ENCODE measurements at regions not wholly inside any gene's neighbourhood (a gene's known extent, or its start where the extent isn't known, plus 50 kb on each side); places are given as distances from the start of the nearest gene placed in this dataset.
"Not testable (repeated sequence)": the region's sequence is repeated elsewhere in the genome, so short reads cannot be mapped to it uniquely, and the experiment has no call there.

DNA sequence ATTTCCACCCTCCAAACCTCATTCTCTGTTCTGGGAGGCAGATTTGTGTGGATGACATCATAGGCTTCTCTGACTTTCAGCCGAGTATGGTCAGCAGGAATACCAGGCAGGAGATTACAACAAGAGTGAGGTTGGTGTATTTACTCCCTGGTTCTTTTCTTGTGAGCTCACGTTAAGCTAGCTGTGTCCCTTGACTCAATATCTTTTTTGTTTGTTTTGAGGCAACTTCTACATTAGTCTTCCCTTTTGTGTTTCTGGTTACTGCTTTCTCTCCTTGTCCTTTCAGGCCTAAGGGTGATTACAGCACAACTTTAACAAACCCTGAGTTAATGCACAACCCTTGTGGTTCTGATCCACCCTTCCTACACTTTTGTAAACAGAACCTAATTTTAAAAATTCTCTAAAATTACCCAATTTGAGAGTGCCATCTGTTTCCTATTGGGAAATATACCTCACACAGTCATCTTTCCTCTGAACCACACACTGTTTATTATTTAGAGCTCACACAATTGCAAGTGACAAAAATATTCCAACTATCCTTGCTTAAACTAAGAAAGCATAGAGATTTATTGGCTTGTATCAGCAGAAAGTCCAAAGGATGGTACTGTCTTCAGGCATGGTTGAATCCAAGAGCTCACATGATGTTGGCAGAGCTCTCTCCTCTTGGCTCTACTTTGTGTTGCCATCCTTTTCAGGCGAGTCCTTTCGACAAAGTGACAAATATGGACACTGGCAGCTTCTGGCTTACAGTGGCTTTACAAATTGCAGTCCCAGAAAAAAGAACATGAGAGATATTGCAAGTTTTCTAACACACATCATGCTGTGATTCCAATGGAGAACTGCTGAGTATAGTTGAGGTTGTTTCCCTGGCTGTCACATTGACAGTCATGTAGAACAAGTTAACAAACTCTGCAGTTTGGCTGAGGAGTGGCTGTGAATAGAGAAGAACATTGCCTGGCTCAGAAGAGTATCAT is 150.5 kb upstream of the DDIT4L start:
- no peak overlapping the region for H3K4me3 Mint-ChIP-seq
- no peaks in the 10 kb centered on the region for H3K36me3 Mint-ChIP-seq (ENCODE audit: low read depth)
- ChIA-PET CTCF (no interaction called here), POLR2A (no interaction called here)
- H3K27me3 Mint-ChIP-seq: no peaks in the 10 kb centered on the region
- peaks cover under 1% of the 10 kb centered on the region for H3K9me3 Mint-ChIP-seq
- H3K27ac Mint-ChIP-seq: no peak overlapping the region
- no peak for DNase-seq
- no peaks in the 10 kb centered on the region for H3K4me1 Mint-ChIP-seq

DNA sequence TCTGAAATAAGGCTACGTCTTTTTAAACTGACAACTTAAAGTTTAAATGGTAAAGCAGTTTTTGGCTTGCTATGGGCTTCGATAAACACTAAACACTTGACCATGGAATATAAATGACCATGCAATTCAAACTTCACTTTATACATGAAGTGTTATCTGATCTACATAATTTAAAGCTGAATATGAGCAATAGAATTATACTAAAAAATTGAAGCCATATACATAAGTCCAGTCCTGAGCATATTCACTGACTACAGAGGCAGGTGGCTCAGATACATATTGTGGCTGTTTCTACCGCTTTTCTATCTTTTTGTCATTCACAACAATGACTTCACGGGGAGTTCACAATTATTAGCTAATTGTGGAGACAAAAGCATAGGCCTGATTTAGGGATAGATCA is 149.6 kb upstream of the DDIT4L start:
- no peak for DNase-seq
- Mint-ChIP-seq H3K27ac (no peak overlapping the region), H3K4me1 (no peaks in the 10 kb centered on the region), H3K4me3 (no peak overlapping the region), H3K36me3 (ENCODE audit: low read depth) (no peaks in the 10 kb centered on the region), H3K27me3 (no peaks in the 10 kb centered on the region), H3K9me3 (peaks cover 5% of the 10 kb centered on the region)
- ChIA-PET POLR2A (no interaction called here), CTCF (no interaction called here)

DNA sequence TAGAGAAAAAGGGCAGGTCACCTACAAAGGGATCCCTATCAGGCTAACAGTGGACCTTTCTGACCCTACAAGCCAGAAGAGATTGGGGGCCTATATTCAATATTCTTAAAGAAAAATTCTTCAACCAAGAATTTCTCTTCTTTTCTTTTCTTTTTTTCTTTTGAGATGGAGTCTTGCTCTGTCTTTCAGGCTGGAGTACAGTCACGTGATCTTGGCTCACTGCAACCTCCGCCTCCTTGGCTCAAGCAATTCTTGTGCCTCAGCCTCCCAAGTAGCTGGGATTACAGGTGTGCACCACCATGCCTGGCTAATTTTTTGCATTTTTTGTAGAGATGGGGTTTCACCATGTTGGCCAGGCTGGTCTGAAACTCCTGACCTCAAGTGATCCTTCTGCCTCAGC is 143.2 kb upstream of the DDIT4L start:
- DNase-seq; H3K27me3 Mint-ChIP-seq; POLR2A ChIA-PET; H3K4me1 Mint-ChIP-seq; H3K27ac Mint-ChIP-seq; CTCF ChIA-PET; H3K36me3 Mint-ChIP-seq (ENCODE audit: low read depth); H3K4me3 Mint-ChIP-seq: not testable (repeated sequence)
- H3K9me3 Mint-ChIP-seq: peaks cover 22% of the 10 kb centered on the region

DNA sequence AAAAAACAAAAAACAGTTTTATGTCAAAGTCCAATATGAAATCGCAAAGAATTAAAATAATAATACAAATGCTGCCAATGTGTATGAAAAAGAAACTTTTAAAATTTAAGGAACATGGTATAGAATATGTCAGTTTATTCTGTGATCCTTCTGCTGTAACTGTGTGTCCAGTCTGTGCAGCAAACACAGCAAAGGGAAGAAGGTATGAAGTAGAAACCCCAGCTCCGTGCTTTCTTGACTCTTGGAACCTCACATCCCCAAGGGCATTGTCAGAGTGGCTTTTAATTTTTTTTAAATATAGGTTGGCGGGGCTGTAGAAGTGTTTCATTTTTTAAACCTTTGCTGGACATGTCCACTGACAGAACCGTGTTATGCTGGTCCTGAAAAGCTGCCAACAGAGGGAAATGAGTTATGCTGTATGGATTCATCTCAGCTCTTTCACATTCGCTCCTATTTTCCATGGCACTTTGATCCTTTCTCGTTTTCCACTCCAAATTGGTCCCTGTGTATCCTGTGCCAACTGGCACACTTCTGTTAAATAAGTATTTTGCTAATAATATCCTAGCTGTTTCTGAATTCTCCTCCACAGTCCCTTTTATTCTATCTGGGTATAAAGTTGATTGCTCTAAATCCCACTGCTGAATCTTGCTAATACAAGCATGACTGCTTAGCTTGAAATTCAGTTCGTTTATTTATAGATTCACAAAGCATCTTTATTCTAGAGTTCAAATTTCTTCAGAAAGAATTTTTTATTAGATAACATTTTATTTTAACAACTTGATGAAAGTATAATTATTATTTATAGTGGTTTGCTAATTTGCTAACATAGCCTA is 127.0 kb upstream of the DDIT4L start:
- Mint-ChIP-seq H3K9me3 (no peaks in the 10 kb centered on the region), H3K27me3 (peaks cover 8% of the 10 kb centered on the region), H3K4me3 (no peak overlapping the region), H3K4me1 (no peaks in the 10 kb centered on the region), H3K27ac (no peak overlapping the region), H3K36me3 (ENCODE audit: low read depth) (no peaks in the 10 kb centered on the region)
- no peak for DNase-seq
- CTCF ChIA-PET: no interaction called here
- POLR2A ChIA-PET: no interaction called here

DNA sequence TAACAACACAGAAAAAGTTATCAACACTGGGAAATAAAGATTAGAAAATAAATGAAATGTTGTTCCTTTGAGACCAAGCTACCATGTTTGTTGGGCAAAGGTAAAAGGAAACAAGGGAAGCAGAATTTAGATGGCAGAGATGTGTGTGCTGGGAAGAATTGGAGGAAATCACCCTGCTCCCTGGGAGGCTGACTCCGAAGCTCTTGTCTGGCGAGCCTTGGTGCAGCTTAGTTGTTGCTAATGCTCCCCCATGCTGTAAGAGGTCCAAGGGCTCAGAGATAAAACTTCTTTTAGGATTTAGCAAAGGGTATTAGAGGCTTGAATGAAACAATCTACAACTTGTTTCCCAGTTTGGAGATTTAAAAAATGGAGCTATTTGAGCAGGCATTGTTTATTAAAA is 123.8 kb upstream of the DDIT4L start:
- H3K9me3 Mint-ChIP-seq: no peaks in the 10 kb centered on the region
- peaks cover 8% of the 10 kb centered on the region for H3K27me3 Mint-ChIP-seq
- H3K27ac Mint-ChIP-seq: no peak overlapping the region
- H3K4me3 Mint-ChIP-seq: no peak overlapping the region
- POLR2A ChIA-PET: no interaction called here
- no peaks in the 10 kb centered on the region for H3K4me1 Mint-ChIP-seq
- no peak for DNase-seq
- CTCF ChIA-PET: interaction anchor here (1.5 kb wide), 1 partner anchor 13 kb away, joined by 3 read pairs; no protein-coding TSS in a partner anchor
- no peaks in the 10 kb centered on the region for H3K36me3 Mint-ChIP-seq (ENCODE audit: low read depth)

DNA sequence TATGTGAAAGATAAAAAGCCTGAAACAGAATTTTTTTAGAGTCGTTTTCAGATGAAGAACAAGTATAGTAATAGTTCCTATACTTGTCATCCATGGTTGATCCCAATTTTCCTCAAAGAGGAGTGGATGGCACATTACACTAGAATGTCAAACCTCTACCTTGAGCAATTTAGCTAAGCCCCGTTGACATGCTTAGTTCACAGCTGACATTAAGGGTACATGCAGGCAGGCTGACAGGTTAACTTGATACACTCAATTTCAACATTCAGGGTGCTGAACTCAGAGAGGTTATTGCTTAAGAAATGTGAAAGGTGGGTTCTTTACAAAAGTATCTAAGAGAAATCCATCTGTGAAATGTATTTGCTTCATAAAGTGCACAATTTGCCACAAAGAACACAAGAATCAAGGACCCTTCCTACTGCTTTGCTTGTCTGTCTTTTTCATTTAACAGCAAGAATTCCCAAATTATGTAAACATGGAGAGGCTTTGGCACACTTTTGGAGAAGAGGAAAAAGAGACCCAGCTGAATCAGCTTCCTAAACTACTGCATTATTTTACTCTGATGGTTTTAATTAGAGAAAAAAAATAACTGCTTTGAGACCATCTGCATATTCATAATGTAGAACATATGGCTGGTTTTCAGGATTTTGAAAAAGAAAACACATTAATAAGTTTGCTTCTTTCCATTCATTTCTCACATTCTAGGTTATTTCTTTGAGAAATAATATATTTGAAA is 122.5 kb upstream of the DDIT4L start:
- ChIA-PET POLR2A (no interaction called here), CTCF (no interaction called here)
- Mint-ChIP-seq H3K27me3 (peaks cover 8% of the 10 kb centered on the region), H3K36me3 (ENCODE audit: low read depth) (no peaks in the 10 kb centered on the region), H3K4me3 (no peak overlapping the region), H3K27ac (no peak overlapping the region), H3K4me1 (no peaks in the 10 kb centered on the region), H3K9me3 (no peaks in the 10 kb centered on the region)
- no peak for DNase-seq

DNA sequence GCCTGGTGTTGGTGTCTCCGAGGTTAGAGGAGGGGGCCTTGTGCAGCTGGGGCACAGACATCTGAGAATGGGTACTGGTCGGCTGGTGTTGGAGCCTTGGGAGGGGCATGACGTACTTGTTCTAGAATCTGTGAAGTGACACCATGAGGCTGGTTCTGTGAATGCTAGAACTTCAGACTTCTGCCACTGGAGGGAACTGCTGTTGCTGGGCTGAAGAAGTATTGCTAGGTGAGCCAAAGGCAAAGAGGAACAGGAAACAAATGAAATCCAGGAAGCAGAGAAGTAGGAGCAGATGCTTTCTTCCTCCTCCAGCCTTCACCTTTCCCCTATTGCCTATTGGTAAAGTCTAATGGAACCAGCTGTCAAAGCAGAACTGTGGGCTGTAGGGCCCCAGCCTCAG is 120.9 kb upstream of the DDIT4L start:
- ChIA-PET POLR2A (interaction anchor here (0.5 kb wide), 1 partner anchor 1937 kb away, joined by 4 read pairs; no protein-coding TSS in a partner anchor), CTCF (no interaction called here)
- Mint-ChIP-seq H3K27me3 (peaks cover 8% of the 10 kb centered on the region), H3K9me3 (no peaks in the 10 kb centered on the region), H3K27ac (no peak overlapping the region), H3K4me3 (no peak overlapping the region), H3K4me1 (no peaks in the 10 kb centered on the region), H3K36me3 (ENCODE audit: low read depth) (no peaks in the 10 kb centered on the region)
- no peak for DNase-seq

DNA sequence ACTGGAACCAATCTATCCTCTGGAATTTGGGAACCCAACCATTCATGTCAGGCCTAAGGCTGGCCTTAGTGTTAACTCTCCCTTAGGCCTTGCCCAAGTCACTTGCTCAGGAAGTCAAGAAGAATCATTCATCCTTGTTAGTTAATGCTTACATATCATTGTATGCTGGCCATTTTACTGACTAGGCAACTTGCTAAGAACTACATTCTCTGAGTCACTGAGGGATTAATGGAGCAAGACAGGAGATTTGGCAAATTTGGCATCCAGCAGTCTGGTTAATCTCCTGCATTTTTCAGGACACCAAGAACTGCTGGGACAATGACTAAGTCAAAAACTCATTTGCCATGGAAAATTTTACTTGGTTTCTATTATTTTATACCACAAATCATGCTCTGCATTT is 115.8 kb upstream of the DDIT4L start:
- ChIA-PET POLR2A (no interaction called here), CTCF (no interaction called here)
- Mint-ChIP-seq H3K27me3 (peaks cover 3% of the 10 kb centered on the region), H3K4me1 (no peaks in the 10 kb centered on the region), H3K27ac (no peak overlapping the region), H3K4me3 (no peak overlapping the region), H3K9me3 (no peaks in the 10 kb centered on the region), H3K36me3 (ENCODE audit: low read depth) (no peaks in the 10 kb centered on the region)
- no peak for DNase-seq

DNA sequence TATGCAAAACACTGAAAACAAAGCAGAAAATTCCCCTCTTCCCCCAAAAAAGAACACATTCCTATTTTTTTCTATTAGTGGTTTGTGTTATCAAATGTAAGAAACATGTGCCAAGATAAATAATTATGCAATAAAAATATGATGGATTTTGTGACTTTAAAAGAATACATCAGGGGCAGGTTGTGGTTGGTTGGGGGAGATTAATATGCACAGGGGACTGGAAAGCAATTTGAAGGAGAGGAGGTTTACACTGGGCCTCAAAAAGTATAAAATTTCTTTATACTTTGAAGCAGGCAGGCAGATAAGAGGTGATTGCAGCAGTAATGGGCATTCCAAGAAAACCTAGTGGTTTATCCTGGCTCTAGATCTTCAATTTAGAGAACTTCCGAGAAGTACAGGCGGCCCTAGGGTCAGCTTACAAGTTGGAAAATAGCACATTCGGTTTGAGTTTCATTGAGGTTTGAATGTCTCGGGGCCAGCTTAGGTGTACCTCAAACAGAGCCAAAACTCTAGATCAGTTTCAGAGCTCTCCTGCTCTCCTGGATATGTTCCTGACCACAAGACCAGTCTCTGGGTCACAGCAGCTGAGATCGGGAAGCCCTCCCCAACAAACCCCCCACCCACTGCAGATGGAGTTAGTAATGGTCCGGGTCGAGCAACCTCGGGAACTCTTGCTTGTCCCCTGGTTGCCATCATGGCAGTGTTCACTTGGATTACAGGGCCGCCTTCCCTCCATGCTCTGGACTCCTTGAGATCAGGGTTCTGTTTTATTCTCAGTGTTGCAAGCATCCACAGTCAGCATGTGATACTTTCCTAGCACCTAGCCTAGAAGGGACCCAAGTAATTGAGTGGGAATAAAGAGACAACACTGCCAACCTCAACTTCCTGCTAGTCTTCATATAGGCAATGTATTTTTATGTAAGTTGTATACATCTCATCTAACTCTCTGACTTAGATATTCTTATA is 112.1 kb upstream of the DDIT4L start:
- ChIA-PET POLR2A (no interaction called here), CTCF (interaction anchor here (1.3 kb wide), 1 partner anchor 12 kb away, joined by 3 read pairs; no protein-coding TSS in a partner anchor)
- Mint-ChIP-seq H3K4me1 (no peaks in the 10 kb centered on the region), H3K27ac (no peak overlapping the region), H3K27me3 (peaks cover 3% of the 10 kb centered on the region), H3K4me3 (no peak overlapping the region), H3K36me3 (ENCODE audit: low read depth) (no peaks in the 10 kb centered on the region), H3K9me3 (no peaks in the 10 kb centered on the region)
- no peak for DNase-seq

DNA sequence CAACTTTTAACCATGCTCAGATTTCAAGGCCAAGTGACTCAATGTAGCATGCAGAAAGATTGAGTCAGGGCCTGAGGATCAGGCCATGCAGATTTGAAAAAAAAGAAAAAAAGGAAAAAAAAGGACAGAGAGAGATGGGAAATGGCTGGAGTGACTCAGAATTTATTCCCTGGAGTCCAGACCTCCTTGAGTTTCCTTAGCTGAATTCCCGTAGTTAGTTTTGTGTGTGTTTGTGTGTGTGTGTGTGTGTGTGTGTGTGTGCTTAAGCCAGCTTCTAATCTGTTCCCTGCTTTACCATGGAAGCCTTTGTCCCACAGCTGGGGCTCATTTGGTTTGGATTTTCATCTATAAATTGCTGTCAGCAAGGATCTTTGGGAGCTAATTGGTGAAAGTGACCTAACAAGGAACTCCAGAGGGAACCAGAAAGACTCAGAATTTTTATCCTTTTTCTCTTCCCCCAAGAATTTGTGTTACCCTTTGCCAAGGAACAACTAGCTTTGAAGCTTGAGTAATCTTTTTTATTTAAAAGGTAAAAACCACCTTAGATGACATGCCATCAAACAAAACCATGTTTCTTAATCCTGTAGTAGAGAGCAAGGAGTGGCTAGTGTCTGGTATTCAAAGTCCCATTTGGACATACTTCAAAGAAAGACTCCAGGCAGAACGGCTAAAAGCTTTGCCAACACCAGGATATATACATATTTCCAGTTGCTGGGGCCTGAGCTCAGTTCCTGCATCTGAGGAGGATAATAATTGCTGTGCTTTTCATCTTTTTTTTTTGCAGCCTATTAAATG is 109.0 kb upstream of the DDIT4L start:
- DNase-seq: no peak
- no peaks in the 10 kb centered on the region for H3K27me3 Mint-ChIP-seq
- H3K36me3 Mint-ChIP-seq (ENCODE audit: low read depth): no peaks in the 10 kb centered on the region
- H3K27ac Mint-ChIP-seq: no peak overlapping the region
- no peak overlapping the region for H3K4me3 Mint-ChIP-seq
- ChIA-PET CTCF (no interaction called here), POLR2A (no interaction called here)
- peaks cover 3% of the 10 kb centered on the region for H3K9me3 Mint-ChIP-seq
- no peaks in the 10 kb centered on the region for H3K4me1 Mint-ChIP-seq

DNA sequence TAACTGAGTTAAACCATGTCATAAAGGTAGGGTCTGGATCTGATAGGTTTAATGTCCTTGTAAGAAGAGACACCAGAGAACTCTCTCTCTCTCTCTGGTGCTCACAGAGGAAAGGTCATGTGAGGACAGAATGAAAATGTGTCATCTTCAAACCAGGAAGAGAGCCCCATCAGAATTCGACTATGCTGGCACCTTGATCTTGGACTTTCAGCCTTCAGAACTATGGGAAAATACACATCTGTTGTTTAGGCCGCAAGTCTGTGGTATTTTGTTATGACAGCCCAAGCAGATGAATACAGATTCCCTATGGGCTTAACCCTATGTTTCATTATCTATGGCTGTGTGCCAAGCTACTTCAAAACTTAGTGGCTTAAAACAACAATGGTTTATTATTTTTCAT is 105.5 kb upstream of the DDIT4L start:
- H3K9me3 Mint-ChIP-seq: peaks cover 3% of the 10 kb centered on the region
- CTCF ChIA-PET: no interaction called here
- no peak overlapping the region for H3K27ac Mint-ChIP-seq
- no peak overlapping the region for H3K4me3 Mint-ChIP-seq
- DNase-seq: no peak
- no peaks in the 10 kb centered on the region for H3K4me1 Mint-ChIP-seq
- POLR2A ChIA-PET: no interaction called here
- H3K27me3 Mint-ChIP-seq: no peaks in the 10 kb centered on the region
- H3K36me3 Mint-ChIP-seq (ENCODE audit: low read depth): no peaks in the 10 kb centered on the region

Measured in activated CD4-positive, alpha-beta T cell treated with anti-CD3 and anti-CD28 coated beads, Interleukin-2, amount 10 ng/mL, durations not matched to agents 7 days and 5 days (primary cell).